SK-N-MC (cell line): ENCODE measurements at regions not wholly inside any gene's neighbourhood (a gene's known extent, or its start where the extent isn't known, plus 50 kb on each side); places are given as distances from the start of the nearest gene placed in this dataset.

Source experiments
- DNase-seq: peaks from one replicate; pipeline ENCODE4 v3.0.0-alpha.2; 2011; ENCODE audit warnings: low read depth, low spot score
- H3K27ac ChIP-seq: fragments of 200-600 bp; sonication (generic); 2 replicates; pipeline ENCODE4 v1.5.1; 2016; ENCODE audit warnings: mixed run types
- H3K36me3 ChIP-seq: fragments of 200-600 bp; sonication (generic); 2 replicates; pipeline ENCODE4 v1.6.1; 2017; ENCODE audit warnings: antibody characterized with exemption, low read length, mixed read lengths; ENCODE audit not compliant: insufficient read depth
- H3K4me3 ChIP-seq: fragments of 200-600 bp; sonication (generic); 2 replicates; pipeline ENCODE4 v1.5.1; 2016
- H3K9ac ChIP-seq: fragments of 200-600 bp; sonication (generic); 2 replicates; pipeline ENCODE4 v1.8.0; 2017; ENCODE audit warnings: mixed run types, mixed read lengths; ENCODE audit not compliant: insufficient read length
- H3K9me3 ChIP-seq: fragments of 200-600 bp; sonication (generic); 2 replicates; pipeline ENCODE4 v1.6.1; 2017; ENCODE audit warnings: low read depth, mild to moderate bottlenecking, antibody characterized with exemption, low read length, moderate library complexity, mixed read lengths
- EZH2 ChIP-seq: fragments of 200-600 bp; sonication (generic); IDR thresholded peaks from one replicate; pipeline ENCODE4 v1.6.1; 2017; ENCODE audit warnings: antibody characterized with exemption
- FOXP2 ChIP-seq: optimal IDR thresholded peaks from 2 replicates; pipeline ENCODE3; 2011; ENCODE audit warnings: mild to moderate bottlenecking, moderate library complexity; ENCODE audit not compliant: insufficient read depth; ENCODE audit errors: extremely low read length, control extremely low read depth
- POLR2AphosphoS5 ChIP-seq: IDR thresholded peaks from 2 replicates; pipeline ENCODE4 v1.6.1; 2012; ENCODE audit warnings: mild to moderate bottlenecking, low read depth, low read length, borderline replicate concordance

DNA sequence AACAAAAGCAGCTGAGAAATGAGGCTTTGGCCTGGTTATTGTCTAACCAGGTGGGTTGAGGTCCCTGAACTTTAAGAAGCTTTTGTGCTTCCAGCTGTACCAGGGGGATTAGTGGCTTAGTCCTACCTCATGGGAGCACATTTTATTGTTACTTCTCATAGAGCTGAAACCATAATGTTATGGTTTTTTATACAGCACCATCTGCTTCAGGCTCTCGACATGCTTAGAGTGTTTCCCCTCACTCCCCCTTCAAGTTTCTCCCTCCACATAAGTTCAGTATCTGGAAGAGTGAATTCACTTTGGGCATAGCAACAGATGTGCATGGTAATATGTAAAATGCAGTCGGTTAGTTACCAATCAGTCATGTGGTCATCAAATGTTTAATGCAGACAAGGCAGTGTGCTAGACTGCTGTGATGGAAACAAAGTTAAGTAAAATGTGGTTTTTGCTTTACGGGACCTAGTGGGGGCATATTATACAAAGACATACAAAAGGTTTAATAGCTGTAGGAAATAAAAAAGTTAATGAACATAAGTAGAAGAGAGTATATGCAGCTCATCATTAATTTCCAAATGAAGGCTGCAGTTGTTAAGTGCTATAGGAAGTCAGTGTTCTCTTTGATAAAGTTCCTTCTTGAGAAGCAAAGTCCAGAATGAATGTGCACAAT is 95.9 kb upstream of the SPRY4 start:
- H3K27ac ChIP-seq: no peak overlapping the region
- no peak overlapping the region for H3K9ac ChIP-seq
- no peaks in the 10 kb centered on the region for H3K9me3 ChIP-seq
- H3K4me3 ChIP-seq: no peak overlapping the region
- DNase-seq: no peak
- no peaks in the 10 kb centered on the region for H3K36me3 ChIP-seq
- TF ChIP-seq FOXP2 (no peak), EZH2 (no peak), POLR2AphosphoS5 (no peak)

DNA sequence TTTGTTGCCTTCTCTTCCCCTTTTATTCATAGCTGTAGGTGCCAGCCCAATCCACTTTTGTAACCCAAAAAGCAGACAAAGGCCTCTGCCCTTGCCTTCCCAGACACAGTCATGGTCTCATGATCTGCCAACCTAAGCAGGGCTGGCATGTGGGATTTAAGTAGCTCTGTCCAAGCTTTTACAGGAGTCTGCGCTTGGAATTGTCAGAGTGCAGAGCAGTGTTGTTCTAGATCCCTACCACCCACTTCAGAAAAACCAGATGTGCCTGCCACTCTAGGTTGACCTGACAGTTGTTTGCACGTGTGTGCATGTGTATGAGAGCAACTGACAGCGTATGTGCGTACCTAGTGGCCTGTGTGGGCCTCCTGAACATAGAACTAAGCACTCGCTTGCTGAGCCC is 87.8 kb upstream of the SPRY4 start:
- TF ChIP-seq FOXP2 (no peak), EZH2 (no peak), POLR2AphosphoS5 (no peak)
- Histone ChIP-seq H3K9me3 (no peaks in the 10 kb centered on the region), H3K36me3 (no peaks in the 10 kb centered on the region), H3K4me3 (no peak overlapping the region), H3K27ac (no peak overlapping the region), H3K9ac (no peak overlapping the region)
- no peak for DNase-seq

DNA sequence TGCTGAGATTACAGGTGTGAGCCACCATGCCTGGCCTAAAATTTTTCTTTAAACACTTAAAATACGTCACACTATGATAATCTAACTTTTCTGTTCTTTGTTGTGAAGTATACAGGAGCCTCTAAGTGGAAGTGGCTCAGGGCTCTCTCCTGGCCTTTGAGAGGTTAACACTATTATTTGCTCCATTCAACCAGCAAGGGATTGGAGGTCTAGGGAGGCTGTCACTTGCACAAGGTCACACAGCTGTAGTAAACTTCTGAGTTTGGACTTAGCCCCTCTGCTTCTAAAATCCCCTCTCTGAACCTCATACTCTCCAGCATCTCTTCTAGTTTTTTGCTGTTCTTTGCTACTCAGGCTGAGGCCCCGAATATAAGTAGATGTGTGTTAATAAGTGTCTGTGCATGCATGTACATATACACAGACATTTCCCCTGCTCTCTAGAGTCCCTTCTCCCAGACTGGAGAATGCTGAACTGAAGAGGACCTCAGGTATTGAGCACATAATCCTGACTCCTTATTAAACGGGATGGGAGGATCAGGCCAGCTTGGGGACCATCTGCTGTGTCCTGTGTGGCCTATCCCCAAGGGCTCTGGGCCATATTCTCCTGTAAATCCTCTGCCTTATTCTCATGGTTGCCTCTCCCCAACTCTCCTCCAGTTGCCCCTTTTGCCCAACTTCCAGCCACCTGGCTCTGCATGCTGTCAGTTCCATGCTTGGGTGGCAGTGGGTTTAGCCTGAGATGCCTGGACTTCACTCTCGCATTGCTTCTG is 87.0 kb upstream of the SPRY4 start:
- Histone ChIP-seq H3K9ac (no peak overlapping the region), H3K4me3 (no peak overlapping the region)
- DNase-seq: no peak

DNA sequence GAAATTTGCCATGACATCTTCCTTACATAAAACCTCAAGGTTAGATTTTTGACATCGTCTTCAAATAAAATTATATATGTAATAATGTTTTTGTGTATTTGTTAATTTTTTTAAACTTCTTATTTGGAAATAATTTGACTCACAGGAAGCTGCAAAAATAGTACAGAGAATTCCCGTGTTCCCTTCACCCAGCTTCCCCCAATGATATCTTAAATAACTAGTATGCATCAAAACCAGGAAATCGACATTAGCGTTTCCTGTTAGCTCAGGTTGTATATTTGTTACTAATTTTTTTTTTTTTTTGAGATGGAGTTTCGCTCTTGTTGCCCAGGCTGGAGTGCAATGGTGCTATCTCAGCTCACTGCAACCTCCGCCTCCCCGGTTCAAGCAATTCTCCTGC is 86.3 kb upstream of the SPRY4 start:
- no peak overlapping the region for H3K9ac ChIP-seq
- no peak overlapping the region for H3K4me3 ChIP-seq
- H3K36me3 ChIP-seq: no peaks in the 10 kb centered on the region
- H3K9me3 ChIP-seq: no peaks in the 10 kb centered on the region
- no peak for DNase-seq
- TF ChIP-seq POLR2AphosphoS5 (no peak), FOXP2 (no peak), EZH2 (no peak)
- no peak overlapping the region for H3K27ac ChIP-seq

More for the DNA sequence above, 87.0 kb upstream of the SPRY4 start:
- TF ChIP-seq EZH2 (no peak), FOXP2 (no peak), POLR2AphosphoS5 (no peak)
- Histone ChIP-seq H3K36me3 (no peaks in the 10 kb centered on the region), H3K9me3 (no peaks in the 10 kb centered on the region), H3K27ac (no peak overlapping the region)

DNA sequence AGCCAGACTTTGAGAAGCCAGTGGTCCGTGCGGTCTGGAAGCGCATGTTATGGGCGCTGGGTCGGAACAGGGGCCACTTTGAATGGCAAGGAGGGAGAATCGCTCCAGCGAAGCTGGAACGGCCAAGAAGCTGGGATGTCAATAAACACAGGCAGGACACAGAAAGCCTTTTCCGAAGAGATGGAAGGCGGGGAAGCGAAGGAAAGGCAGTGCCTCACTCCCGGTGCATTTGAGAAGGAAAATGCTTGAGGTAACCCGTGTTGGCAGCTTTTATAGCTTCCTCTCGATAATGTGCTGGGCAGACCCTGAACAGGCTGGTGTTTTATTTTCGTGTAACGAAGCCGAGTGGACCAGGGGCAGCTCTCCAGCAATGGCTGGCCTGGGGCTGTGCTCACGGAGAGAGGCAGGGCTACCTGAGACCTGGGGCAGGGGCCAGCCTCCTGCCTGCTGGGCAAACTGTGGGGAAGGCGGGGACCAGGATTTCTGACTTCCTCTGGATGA is 84.2 kb upstream of the SPRY4 start:
- DNase-seq: no peak
- H3K4me3 ChIP-seq: no peak overlapping the region
- TF ChIP-seq EZH2: no peak
- TF ChIP-seq FOXP2: no peak
- H3K27ac ChIP-seq: no peak overlapping the region
- no peaks in the 10 kb centered on the region for H3K9me3 ChIP-seq
- no peak overlapping the region for H3K9ac ChIP-seq
- no peaks in the 10 kb centered on the region for H3K36me3 ChIP-seq

DNA sequence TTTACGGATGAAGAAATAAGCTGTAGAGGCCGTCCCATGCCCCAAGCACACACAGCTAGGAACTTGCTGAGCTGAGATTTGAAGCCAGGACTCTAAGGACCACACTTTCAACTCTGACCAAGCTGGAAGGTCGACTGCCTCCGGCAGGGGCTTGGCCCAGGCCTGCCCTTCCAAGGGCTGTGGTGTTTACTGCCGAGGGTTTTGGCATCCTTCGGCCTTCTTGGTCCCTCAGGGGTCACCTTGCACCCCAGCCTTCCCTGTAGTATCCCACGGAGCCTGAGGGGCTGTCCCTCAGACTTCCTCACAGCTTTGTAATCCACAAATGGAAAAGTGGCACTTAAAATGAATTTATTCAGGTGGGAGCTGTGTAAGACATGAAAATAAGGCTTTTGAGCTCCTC is 83.7 kb upstream of the SPRY4 start:
- Histone ChIP-seq H3K9ac (no peak overlapping the region), H3K9me3 (no peaks in the 10 kb centered on the region), H3K4me3 (no peak overlapping the region), H3K36me3 (no peaks in the 10 kb centered on the region), H3K27ac (no peak overlapping the region)
- TF ChIP-seq POLR2AphosphoS5: no peak
- DNase-seq: no peak

DNA sequence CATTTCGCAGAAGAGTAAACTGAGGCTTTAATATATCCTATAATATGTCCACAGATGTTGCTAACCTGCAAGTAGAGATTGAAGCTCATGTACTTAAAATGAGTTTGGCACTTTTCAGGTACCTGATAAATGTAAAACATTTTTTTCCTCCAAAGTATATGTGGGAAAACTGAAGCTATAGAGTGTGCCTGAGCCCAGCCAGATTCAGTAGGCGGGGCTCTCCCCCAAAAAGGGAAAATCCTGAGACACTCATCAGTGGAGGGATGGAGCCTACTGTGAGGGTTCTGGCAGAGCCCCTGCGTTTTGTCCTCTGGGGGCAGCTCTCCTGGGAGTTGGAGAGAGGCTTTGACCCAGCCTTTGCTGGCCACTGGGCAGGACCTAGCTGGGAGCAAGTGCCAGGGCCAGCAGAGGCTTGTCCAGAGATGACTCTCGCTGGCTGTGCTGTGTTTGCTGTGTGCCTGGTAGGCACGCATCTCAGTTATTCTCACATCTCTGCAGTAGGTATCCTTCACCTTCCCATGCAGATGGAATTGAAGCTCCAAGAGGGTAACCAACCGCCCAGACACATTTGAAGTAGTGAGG is 81.1 kb upstream of the SPRY4 start:
- no peak for DNase-seq
- Histone ChIP-seq H3K4me3 (no peak overlapping the region), H3K36me3 (no peaks in the 10 kb centered on the region), H3K27ac (no peak overlapping the region), H3K9ac (no peak overlapping the region), H3K9me3 (no peaks in the 10 kb centered on the region)
- TF ChIP-seq EZH2 (no peak), POLR2AphosphoS5 (no peak), FOXP2 (no peak)

DNA sequence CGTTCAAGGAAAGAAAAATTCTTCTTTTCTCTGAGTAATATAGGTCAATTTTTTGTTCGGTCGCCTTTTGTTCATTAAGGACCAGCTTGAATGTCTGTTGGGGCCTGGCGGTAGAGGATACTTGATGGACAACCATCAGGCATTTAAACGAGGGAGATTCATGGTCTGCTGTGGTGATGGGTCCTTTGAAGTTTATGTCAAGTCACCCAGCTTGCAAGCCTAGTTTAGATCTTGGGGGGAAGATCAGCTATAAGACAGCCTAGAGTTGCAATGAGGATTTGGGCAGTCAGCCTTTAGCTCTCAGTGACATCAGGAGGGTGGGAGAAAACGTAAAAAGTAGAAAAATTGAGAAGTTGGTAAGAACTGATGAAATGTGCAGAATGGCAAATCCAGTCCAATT is 80.2 kb upstream of the SPRY4 start:
- Histone ChIP-seq H3K9me3 (no peaks in the 10 kb centered on the region), H3K4me3 (no peak overlapping the region), H3K27ac (no peak overlapping the region), H3K36me3 (no peaks in the 10 kb centered on the region), H3K9ac (peak overlapping the region; percentile 7)
- DNase-seq: no peak
- no peak for TF ChIP-seq EZH2
- no peak for TF ChIP-seq POLR2AphosphoS5
- TF ChIP-seq FOXP2: no peak

DNA sequence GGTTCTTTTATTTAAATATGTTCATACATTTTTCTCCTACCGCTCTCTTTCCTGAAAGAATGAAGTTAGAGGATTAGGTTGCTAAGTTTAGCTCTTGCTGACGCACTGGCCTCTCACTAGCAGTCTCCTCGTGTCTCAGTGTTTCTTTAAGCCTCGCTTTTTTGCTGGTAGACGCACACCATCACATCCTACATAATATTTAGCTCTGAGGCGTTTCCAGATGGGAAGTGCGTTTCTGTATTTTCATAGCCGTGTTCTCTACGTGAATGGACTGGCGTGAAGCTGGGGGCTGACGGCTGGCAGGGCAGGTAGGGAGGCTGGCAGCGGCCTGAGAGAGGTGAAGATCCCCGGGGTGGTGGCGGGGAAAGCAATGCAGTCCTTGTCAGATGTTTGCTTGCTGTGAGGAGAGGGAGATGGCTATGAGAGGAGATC is 79.2 kb upstream of the SPRY4 start:
- Histone ChIP-seq H3K9me3 (no peaks in the 10 kb centered on the region), H3K4me3 (peak overlapping the region; percentile 41), H3K27ac (peak overlapping the region; percentile 96), H3K36me3 (no peaks in the 10 kb centered on the region), H3K9ac (peak overlapping the region; percentile 68)
- TF ChIP-seq EZH2 (no peak), POLR2AphosphoS5 (no peak), FOXP2 (no peak)
- no peak for DNase-seq
